Gastrocnemius medialis (tissue), 4 donors: ENCODE measurements at regions not wholly inside any gene's neighbourhood (a gene's known extent, or its start where the extent isn't known, plus 50 kb on each side); places are given as distances from the start of the nearest gene placed in this dataset.

ENCODE experiments used
- ATAC-seq, 2 donors: fragments of 150-250 bp; one replicate each; pipeline ENCODE4 v1.9.1; 2016
- DNase-seq, 2 donors: peaks; one replicate each; pipeline ENCODE4 v3.0.0-alpha.2; 2019
- H3K27ac ChIP-seq, 4 donors: fragments of 200-600 bp; sonication (generic); 1 replicate in 1 of 4; 2 replicates in 3 of 4; pipeline ENCODE4 v1.5.1; 2016 to 2018; ENCODE audit warnings: mild to moderate bottlenecking in 2 of 4, moderate library complexity in 1 of 4
- H3K27me3 ChIP-seq, 3 donors: fragments of 200-600 bp; sonication (generic) in 2 of 3; 1 replicate in 1 of 3; 2 replicates in 2 of 3; pipeline versions ENCODE4 v1.5.1 to v1.6.0; 2016 to 2019; ENCODE audit warnings: mild to moderate bottlenecking in 1 of 3, moderate library complexity in 1 of 3
- H3K36me3 ChIP-seq, 2 donors: fragments of 200-600 bp; sonication (generic) in 1 of 2; one replicate each; pipeline ENCODE4 v1.5.1; 2017 to 2018
- H3K4me1 ChIP-seq, 2 donors: fragments of 200-600 bp; sonication (generic) in 1 of 2; one replicate each; pipeline ENCODE4 v1.5.1; 2016 to 2017; ENCODE audit warnings: mild to moderate bottlenecking in 2 of 2
- H3K4me3 ChIP-seq, 4 donors: fragments of 200-600 bp; sonication (generic) in 3 of 4; 1 replicate in 1 of 4; 2 replicates in 3 of 4; pipeline ENCODE4 v1.5.1; 2016 to 2019; ENCODE audit warnings: mild to moderate bottlenecking in 2 of 4
- H3K9me3 ChIP-seq, 3 donors: fragments of 200-600 bp; sonication (generic) in 2 of 3; 1 replicate in 1 of 3; 2 replicates in 2 of 3; pipeline ENCODE4 v1.5.1; 2016 to 2019
- POLR2A ChIP-seq, 2 donors: fragments of 450-650 bp; IDR thresholded peaks; one replicate each; pipeline ENCODE4 v1.6.1; 2017; ENCODE audit warnings: antibody characterized with exemption in 2 of 2, mild to moderate bottlenecking in 2 of 2, moderate library complexity in 2 of 2
- in situ Hi-C, 4 donors: fragments of 200-750 bp; cut with MboI; loops; one replicate each; pipeline versions ENCODE4 v1.15.0 to v1.8.0; 2017; ENCODE audit warnings: low sequenced_read_pairs in 4 of 4
- intact Hi-C: fragments of 100-400 bp; cut with DNase I; formaldehyde crosslinking; loops from one replicate; pipeline ENCODE4 v1.15.1; 2023; ENCODE audit warnings: low total_unique reads
- TF ChIP-seq, protein P1 (sequence below), 5 experiments: fragments of 450-650 bp in 3 of 5; fragments of 200-600 bp in 2 of 5; sonication (generic) in 2 of 5; IDR thresholded peaks in 4 of 5; conservative IDR thresholded peaks in 1 of 5; 1 replicate in 4 of 5; 2 replicates in 1 of 5; pipeline ENCODE4 v1.5.1; 2016 to 2019; ENCODE audit warnings: antibody characterized with exemption in 5 of 5, mild to moderate bottlenecking in 3 of 5, moderate library complexity in 3 of 5

GRCh38 chr4:45841791-45842190, 282.1 kb downstream of the GABRG1 start:
- H3K4me1 ChIP-seq: no peaks in the 10 kb centered on the region
- ATAC-seq (no peak), DNase-seq (no peak)
- no peaks in the 10 kb centered on the region for H3K9me3 ChIP-seq
- H3K36me3 ChIP-seq: no peaks in the 10 kb centered on the region
- no peak overlapping the region for H3K4me3 ChIP-seq
- no peaks in the 10 kb centered on the region for H3K27me3 ChIP-seq
- in situ Hi-C loops (no loop called here), intact Hi-C loops (no loop called here)
- H3K27ac ChIP-seq: no peak overlapping the region
- TF ChIP-seq, protein P1, sequence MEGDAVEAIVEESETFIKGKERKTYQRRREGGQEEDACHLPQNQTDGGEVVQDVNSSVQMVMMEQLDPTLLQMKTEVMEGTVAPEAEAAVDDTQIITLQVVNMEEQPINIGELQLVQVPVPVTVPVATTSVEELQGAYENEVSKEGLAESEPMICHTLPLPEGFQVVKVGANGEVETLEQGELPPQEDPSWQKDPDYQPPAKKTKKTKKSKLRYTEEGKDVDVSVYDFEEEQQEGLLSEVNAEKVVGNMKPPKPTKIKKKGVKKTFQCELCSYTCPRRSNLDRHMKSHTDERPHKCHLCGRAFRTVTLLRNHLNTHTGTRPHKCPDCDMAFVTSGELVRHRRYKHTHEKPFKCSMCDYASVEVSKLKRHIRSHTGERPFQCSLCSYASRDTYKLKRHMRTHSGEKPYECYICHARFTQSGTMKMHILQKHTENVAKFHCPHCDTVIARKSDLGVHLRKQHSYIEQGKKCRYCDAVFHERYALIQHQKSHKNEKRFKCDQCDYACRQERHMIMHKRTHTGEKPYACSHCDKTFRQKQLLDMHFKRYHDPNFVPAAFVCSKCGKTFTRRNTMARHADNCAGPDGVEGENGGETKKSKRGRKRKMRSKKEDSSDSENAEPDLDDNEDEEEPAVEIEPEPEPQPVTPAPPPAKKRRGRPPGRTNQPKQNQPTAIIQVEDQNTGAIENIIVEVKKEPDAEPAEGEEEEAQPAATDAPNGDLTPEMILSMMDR (IDR thresholded peaks at IDR 0.05 in 4 of 5, conservative IDR thresholded peaks at IDR 0.05 in 1 of 5): no peak
- no peak for TF ChIP-seq POLR2A (IDR thresholded peaks at IDR 0.05)

- no peaks in the 10 kb centered on the region for H3K27me3 ChIP-seq
- H3K27ac ChIP-seq: no peak overlapping the region
- TF ChIP-seq, protein P1 (IDR thresholded peaks at IDR 0.05 in 4 of 5, conservative IDR thresholded peaks at IDR 0.05 in 1 of 5): no peak
- TF ChIP-seq POLR2A (IDR thresholded peaks at IDR 0.05): no peak
- no peaks in the 10 kb centered on the region for H3K4me1 ChIP-seq
- DNase-seq (no peak), ATAC-seq (no peak)
- intact Hi-C loops: no loop called here
- H3K9me3 ChIP-seq: no peaks in the 10 kb centered on the region
- H3K36me3 ChIP-seq: no peaks in the 10 kb centered on the region
- H3K4me3 ChIP-seq: no peak overlapping the region
- in situ Hi-C loops: no loop called here
Measured at GRCh38 chr4:45831692-45832091, 292.2 kb downstream of the GABRG1 start.

DNA sequence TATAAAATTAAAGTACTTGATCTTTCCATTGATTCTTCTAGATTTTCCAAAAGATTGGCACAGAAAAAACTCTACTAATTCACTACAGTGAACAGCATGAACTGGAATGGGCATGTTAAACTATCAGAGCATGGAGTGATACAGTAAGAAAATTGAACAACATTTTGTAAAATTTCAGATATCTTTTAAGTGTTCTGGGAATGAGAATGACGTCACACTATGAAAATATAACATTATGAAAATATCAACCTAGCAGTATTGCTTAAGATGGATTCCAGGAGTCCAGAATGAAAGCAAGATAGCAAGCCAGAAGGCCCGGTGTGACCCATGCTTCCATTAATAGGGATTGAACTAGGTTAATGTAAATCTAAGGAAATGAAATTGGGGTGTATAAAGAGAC, 319.9 kb downstream of the GABRG1 start:
- TF ChIP-seq POLR2A (IDR thresholded peaks at IDR 0.05): no peak
- TF ChIP-seq, protein P1 (IDR thresholded peaks at IDR 0.05 in 4 of 5, conservative IDR thresholded peaks at IDR 0.05 in 1 of 5): no peak
- H3K36me3 ChIP-seq: no peaks in the 10 kb centered on the region
- no peaks in the 10 kb centered on the region for H3K9me3 ChIP-seq
- H3K4me1 ChIP-seq: no peaks in the 10 kb centered on the region
- H3K4me3 ChIP-seq: no peak overlapping the region
- no peaks in the 10 kb centered on the region for H3K27me3 ChIP-seq
- in situ Hi-C loops: no loop called here
- no peak overlapping the region for H3K27ac ChIP-seq
- intact Hi-C loops: no loop called here
- ATAC-seq (no peak), DNase-seq (no peak)

- Histone ChIP-seq H3K27me3 (no peaks in the 10 kb centered on the region), H3K9me3 (no peaks in the 10 kb centered on the region), H3K4me1 (no peaks in the 10 kb centered on the region), H3K4me3 (no peak overlapping the region), H3K36me3 (no peaks in the 10 kb centered on the region), H3K27ac (no peak overlapping the region)
- in situ Hi-C loops (no loop called here), intact Hi-C loops (no loop called here)
- ATAC-seq (no peak), DNase-seq (no peak)
- TF ChIP-seq POLR2A (IDR thresholded peaks at IDR 0.05): no peak
- TF ChIP-seq, protein P1 (IDR thresholded peaks at IDR 0.05 in 4 of 5, conservative IDR thresholded peaks at IDR 0.05 in 1 of 5): no peak
Measured at GRCh38 chr4:45795135-45795534, 328.7 kb downstream of the GABRG1 start.

GRCh38 chr4:45778514-45778913, 345.3 kb downstream of the GABRG1 start:
- ATAC-seq (no peak), DNase-seq (no peak)
- H3K9me3 ChIP-seq: no peaks in the 10 kb centered on the region
- intact Hi-C loops (no loop called here), in situ Hi-C loops (no loop called here)
- no peaks in the 10 kb centered on the region for H3K27me3 ChIP-seq
- no peak overlapping the region for H3K27ac ChIP-seq
- TF ChIP-seq POLR2A (IDR thresholded peaks at IDR 0.05): no peak
- TF ChIP-seq, protein P1 (IDR thresholded peaks at IDR 0.05 in 4 of 5, conservative IDR thresholded peaks at IDR 0.05 in 1 of 5): no peak
- no peak overlapping the region for H3K4me3 ChIP-seq
- H3K36me3 ChIP-seq: no peaks in the 10 kb centered on the region
- no peaks in the 10 kb centered on the region for H3K4me1 ChIP-seq
